Esophagus muscularis mucosa (tissue), 4 donors: ENCODE measurements at regions not wholly inside any gene's neighbourhood (a gene's known extent, or its start where the extent isn't known, plus 50 kb on each side); places are given as distances from the start of the nearest gene placed in this dataset.

Source experiments
- EP300 ChIP-seq: sonication (generic); formaldehyde crosslinking; IDR thresholded peaks from one replicate; pipeline ENCODE4 v1.6.1; 2017; ENCODE audit warnings: antibody characterized with exemption
- POLR2A ChIP-seq: fragments of 450-650 bp; IDR thresholded peaks from one replicate; pipeline ENCODE4 v1.6.1; 2017; ENCODE audit warnings: antibody characterized with exemption, moderate library complexity, mild to moderate bottlenecking, low read depth
- POLR2AphosphoS5 ChIP-seq, 2 donors: sonication (generic); formaldehyde crosslinking; IDR thresholded peaks; one replicate each; pipeline ENCODE4 v1.6.1; 2017; ENCODE audit warnings: antibody characterized with exemption in 2 of 2
- TF ChIP-seq, protein P1 (sequence below), 3 experiments: fragments of 200-600 bp in 2 of 3; fragments of 450-650 bp in 1 of 3; sonication (generic) in 2 of 3; IDR thresholded peaks; one replicate each; pipeline ENCODE4 v1.5.1; 2017 to 2019; ENCODE audit warnings: antibody characterized with exemption in 3 of 3, mild to moderate bottlenecking in 2 of 3, moderate library complexity in 1 of 3

- TF ChIP-seq POLR2A (no peak), POLR2AphosphoS5 (IDR thresholded peaks at IDR 0.05) (no peak), EP300 (no peak)
- TF ChIP-seq, protein P1, sequence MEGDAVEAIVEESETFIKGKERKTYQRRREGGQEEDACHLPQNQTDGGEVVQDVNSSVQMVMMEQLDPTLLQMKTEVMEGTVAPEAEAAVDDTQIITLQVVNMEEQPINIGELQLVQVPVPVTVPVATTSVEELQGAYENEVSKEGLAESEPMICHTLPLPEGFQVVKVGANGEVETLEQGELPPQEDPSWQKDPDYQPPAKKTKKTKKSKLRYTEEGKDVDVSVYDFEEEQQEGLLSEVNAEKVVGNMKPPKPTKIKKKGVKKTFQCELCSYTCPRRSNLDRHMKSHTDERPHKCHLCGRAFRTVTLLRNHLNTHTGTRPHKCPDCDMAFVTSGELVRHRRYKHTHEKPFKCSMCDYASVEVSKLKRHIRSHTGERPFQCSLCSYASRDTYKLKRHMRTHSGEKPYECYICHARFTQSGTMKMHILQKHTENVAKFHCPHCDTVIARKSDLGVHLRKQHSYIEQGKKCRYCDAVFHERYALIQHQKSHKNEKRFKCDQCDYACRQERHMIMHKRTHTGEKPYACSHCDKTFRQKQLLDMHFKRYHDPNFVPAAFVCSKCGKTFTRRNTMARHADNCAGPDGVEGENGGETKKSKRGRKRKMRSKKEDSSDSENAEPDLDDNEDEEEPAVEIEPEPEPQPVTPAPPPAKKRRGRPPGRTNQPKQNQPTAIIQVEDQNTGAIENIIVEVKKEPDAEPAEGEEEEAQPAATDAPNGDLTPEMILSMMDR (IDR thresholded peaks at IDR 0.05): no peak
Measured at GRCh38 chr18:25672490-25672889, 320.5 kb upstream of the ZNF521 start.
